ENCODE measurements at regions not wholly inside any gene's neighbourhood (a gene's known extent, or its start where the extent isn't known, plus 50 kb on each side); places are given as distances from the start of the nearest gene placed in this dataset.

DNA sequence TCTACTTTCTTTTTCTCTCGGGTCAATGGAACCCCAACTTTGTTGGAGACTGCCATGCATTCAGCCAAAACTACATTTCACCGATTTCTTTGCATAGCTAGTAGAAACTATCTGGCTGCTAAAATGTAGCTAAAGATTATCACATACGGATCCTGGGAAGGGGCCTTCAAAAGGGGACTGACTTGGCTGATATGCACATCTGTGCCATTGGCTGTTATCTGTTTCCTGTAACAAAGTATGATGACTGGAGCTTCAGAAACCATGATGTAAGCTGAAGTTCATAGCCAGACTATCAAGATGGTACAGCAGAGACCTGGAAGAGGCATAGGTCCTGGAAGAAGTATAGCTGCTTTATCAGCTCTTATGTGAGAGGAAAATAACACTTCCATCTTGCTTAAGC, 179.1 kb downstream of the NSUN3 start:
- peaks cover 6% of the 10 kb centered on the region for H3K9me3 Mint-ChIP-seq
- H3K4me1 Mint-ChIP-seq = no peaks in the 10 kb centered on the region
- no peak for DNase-seq (ENCODE audit: low spot score in 2 of 2)

DNA sequence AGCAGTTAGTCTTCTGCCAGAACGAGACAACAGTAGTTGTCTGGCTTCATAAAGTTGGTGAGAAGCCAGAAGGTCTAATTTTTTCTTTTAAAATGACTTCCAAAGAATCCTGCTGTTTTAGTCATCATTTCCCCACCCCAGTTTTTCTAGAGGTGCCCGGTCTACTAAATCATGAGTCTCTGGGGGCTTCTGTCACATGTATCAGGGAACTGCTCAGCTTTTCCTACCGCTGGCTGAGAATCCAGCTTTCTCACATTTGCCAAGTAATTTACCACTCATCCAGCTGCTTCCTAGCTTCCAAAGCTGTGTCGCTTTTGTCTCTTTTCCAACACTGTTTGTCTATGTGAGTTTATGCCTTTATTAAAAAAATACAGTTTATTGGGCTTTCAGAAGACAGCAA, 183.3 kb downstream of the NSUN3 start:
- DNase-seq (ENCODE audit: low spot score in 2 of 2) (no peak), ATAC-seq (ENCODE audit: low read depth) (no peak)
- Mint-ChIP-seq H3K4me3 (no peak overlapping the region), H3K9me3 (no peaks in the 10 kb centered on the region), H3K27me3 (peaks cover 4% of the 10 kb centered on the region), H3K4me1 (no peaks in the 10 kb centered on the region), H3K36me3 (no peaks in the 10 kb centered on the region), H3K27ac (no peak overlapping the region)

More for the DNA sequence above, 179.1 kb downstream of the NSUN3 start:
- Mint-ChIP-seq H3K27me3 (peaks cover 1% of the 10 kb centered on the region), H3K36me3 (no peaks in the 10 kb centered on the region), H3K4me3 (no peak overlapping the region), H3K27ac (no peak overlapping the region)
- no peak for ATAC-seq (ENCODE audit: low read depth)

DNA sequence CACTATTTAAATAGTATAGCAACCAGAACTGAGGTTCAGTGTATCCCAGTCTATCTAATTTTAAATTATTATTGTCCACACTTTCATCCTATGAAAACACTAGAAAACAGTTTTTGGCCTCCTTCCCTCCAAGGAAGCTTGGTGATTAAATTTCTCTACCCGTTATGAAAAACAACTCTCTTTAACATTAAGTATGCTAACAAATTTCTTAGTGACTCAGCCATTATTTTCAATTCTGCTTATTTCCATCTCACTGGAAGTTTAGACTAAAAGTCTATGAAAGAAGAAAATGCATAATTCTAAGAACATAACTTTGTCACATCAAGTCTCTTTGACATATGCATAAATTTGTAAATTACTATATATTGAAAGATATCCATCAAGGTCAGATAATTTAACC, 185.2 kb downstream of the NSUN3 start:
- no peak for DNase-seq (ENCODE audit: low spot score in 2 of 2)
- H3K36me3 Mint-ChIP-seq = no peaks in the 10 kb centered on the region
- H3K9me3 Mint-ChIP-seq = no peaks in the 10 kb centered on the region
- no peak overlapping the region for H3K4me3 Mint-ChIP-seq
- H3K4me1 Mint-ChIP-seq = no peaks in the 10 kb centered on the region
- no peak for ATAC-seq (ENCODE audit: low read depth)
- H3K27me3 Mint-ChIP-seq = peaks cover 4% of the 10 kb centered on the region
- H3K27ac Mint-ChIP-seq = no peak overlapping the region

DNA sequence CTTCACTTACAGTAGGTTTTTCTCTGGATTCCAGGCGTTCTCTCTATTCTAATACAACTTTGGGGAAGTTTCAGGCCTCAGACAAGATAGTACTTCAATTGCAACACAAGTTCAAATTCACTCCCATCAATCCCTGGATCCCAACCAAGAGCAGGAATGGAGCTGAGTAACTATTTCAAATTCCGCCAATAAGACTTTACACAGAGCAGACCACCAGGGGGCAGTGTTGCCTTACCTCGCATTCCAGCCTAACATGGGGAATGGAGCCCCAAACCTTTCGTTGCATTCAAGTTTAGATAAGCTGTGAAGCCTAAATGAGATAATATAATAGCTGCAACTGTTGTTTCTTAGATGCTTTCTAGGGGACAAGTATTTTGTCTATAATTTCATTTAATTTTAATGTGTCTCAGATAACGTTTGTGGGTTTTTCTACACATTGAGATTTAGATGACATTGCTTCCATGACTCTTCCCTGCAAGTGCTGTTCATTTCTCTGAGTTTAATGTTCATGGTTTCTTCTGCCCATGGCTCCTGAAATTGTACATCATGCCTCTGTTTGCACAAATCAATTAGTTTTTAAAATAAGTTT, 186.7 kb downstream of the NSUN3 start:
- H3K4me1 Mint-ChIP-seq = no peaks in the 10 kb centered on the region
- DNase-seq (ENCODE audit: low spot score in 2 of 2) (peak; percentile 40 to 42), ATAC-seq (ENCODE audit: low read depth) (no peak)
- no peak overlapping the region for H3K27ac Mint-ChIP-seq
- no peak overlapping the region for H3K4me3 Mint-ChIP-seq
- H3K27me3 Mint-ChIP-seq = peaks cover 5% of the 10 kb centered on the region
- H3K9me3 Mint-ChIP-seq = no peaks in the 10 kb centered on the region
- no peaks in the 10 kb centered on the region for H3K36me3 Mint-ChIP-seq

DNA sequence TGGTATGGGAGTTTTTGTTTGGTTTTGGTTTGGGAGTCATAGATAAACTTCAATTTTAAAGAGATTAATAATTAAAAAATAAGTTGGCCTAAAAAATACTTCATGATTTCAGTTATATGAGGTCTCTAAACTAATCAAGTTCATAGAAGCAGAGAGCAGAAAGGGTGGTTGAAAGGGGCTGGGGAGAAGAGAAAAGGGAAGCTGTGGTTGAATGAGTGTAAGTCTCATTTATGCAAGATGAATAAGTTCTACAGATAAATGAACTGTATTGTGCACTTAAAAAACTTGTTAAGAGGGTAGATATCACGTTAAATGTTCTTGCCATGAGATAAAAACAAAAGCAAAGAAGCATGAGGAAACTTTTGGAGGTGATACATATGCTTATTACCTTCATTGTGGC, 188.7 kb downstream of the NSUN3 start:
- Mint-ChIP-seq H3K27me3 (peaks cover 4% of the 10 kb centered on the region), H3K4me1 (no peaks in the 10 kb centered on the region), H3K27ac (no peak overlapping the region), H3K36me3 (no peaks in the 10 kb centered on the region), H3K4me3 (no peak overlapping the region), H3K9me3 (no peaks in the 10 kb centered on the region)
- no peak for DNase-seq (ENCODE audit: low spot score in 2 of 2)
- no peak for ATAC-seq (ENCODE audit: low read depth)

DNA sequence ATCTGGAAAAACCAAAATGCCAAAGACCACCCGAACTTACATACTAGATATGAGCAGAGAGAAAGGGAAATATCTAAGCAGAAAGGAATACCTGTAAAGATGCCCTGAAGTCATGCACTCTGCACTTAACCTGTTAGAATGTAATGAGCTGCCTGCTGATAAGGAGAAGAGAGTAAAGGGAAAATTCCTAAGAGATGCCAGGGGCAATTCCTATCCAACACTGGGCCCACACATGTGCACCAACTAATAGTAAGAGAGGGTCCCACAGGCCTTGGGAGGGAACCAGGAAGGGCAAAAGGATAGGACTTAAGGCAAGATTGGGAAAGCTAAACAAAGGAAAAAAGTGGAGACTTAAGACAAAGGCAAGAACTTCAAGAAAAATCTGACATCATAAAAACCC, 189.5 kb downstream of the NSUN3 start:
- no peak for ATAC-seq (ENCODE audit: low read depth)
- no peak overlapping the region for H3K4me3 Mint-ChIP-seq
- no peaks in the 10 kb centered on the region for H3K9me3 Mint-ChIP-seq
- no peaks in the 10 kb centered on the region for H3K4me1 Mint-ChIP-seq
- peaks cover 4% of the 10 kb centered on the region for H3K27me3 Mint-ChIP-seq
- DNase-seq (ENCODE audit: low spot score in 2 of 2) = no peak
- no peaks in the 10 kb centered on the region for H3K36me3 Mint-ChIP-seq
- H3K27ac Mint-ChIP-seq = no peak overlapping the region

DNA sequence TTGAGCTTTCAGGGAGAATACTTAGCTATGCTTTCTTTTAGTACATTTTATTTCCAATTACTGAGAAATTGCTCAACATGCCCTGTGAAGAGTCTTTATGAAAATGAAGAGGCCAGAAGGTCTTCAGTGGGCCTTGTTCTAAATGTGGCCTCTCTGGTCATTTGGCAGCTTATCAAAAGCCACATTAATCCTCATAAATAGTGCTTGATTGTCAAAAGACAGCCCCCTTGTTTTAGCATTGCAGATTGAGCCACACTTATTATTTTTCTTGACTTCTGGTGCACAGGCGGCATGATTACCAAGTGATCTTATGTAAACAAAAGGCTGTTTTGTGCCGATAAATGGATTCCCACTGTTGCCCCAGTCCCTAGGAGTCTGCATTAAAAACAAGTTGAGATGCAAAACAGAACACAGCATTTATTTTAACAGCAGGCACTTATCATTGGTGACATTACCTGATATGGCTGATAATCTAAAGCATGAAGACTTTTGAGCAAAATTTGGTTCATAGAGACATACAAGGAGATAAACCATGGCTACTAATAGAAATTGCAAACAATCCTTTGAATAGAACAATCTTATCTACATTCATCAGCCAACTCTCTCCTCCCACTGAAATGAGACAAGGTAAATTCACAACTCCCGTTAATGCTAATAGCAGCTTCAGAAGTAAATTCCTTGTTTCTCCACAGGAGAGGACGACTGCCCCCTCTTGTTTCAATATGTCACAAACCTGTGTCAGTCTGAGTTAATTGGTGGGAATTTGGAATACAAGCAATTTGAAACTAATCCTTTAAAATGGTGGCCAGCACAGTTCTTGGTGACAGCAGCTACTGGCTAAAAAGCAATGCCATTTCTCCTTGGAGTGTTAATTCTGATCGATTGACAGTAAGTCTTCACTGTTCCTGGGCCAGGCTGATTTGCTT, 194.3 kb downstream of the NSUN3 start:
- H3K4me3 Mint-ChIP-seq = no peak overlapping the region
- H3K9me3 Mint-ChIP-seq = peaks cover 1% of the 10 kb centered on the region
- no peaks in the 10 kb centered on the region for H3K4me1 Mint-ChIP-seq
- peaks cover 7% of the 10 kb centered on the region for H3K27me3 Mint-ChIP-seq
- no peak overlapping the region for H3K27ac Mint-ChIP-seq
- DNase-seq (ENCODE audit: low spot score in 2 of 2) = no peak
- no peak for ATAC-seq (ENCODE audit: low read depth)
- no peaks in the 10 kb centered on the region for H3K36me3 Mint-ChIP-seq

DNA sequence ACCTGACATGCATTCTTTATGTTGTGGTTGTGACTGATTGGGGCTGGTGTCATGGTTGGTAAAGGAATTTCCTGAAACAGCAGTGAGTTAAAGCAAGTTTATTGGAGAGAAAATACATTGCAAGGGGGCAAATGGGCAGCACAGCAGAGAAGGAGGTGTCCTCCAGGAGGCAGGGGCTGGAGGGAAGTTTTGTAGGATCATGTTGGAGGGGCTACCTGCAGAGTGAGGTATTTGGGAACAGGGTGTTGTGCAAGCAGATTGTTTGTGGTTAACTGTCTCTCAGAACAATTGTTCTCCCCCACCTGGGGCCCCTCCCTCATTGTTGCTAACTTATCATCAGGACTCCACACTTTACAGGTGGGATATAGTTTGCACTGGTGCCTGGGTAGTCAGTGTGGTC, 196.0 kb downstream of the NSUN3 start:
- Mint-ChIP-seq H3K9me3 (peaks cover 1% of the 10 kb centered on the region), H3K36me3 (no peaks in the 10 kb centered on the region), H3K27ac (no peak overlapping the region), H3K4me3 (no peak overlapping the region), H3K4me1 (no peaks in the 10 kb centered on the region), H3K27me3 (peaks cover 5% of the 10 kb centered on the region)
- ATAC-seq (ENCODE audit: low read depth) (no peak), DNase-seq (ENCODE audit: low spot score in 2 of 2) (no peak)

DNA sequence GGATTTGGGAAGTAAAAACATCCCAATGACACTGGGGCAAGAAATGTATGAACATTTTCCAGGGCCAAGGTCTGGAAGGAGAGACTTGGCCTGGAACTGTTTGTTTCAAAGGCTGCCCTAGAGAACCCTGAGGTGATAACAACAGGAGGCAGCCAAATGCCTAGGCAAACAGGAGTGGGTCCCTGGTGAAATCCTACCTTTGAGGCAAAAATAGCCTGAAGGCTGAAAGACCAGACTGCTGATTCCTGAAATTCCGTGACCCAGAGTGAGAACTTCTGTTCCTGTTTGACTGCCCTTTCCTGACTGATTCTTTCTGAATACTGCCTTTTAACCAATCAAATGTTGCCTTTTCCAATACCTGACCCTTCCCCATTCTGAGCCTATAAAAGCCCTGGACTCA, 196.4 kb downstream of the NSUN3 start:
- Mint-ChIP-seq H3K9me3 (peaks cover 1% of the 10 kb centered on the region), H3K27me3 (peaks cover 5% of the 10 kb centered on the region), H3K27ac (no peak overlapping the region), H3K36me3 (no peaks in the 10 kb centered on the region), H3K4me3 (no peak overlapping the region), H3K4me1 (no peaks in the 10 kb centered on the region)
- DNase-seq (ENCODE audit: low spot score in 2 of 2) = no peak
- ATAC-seq (ENCODE audit: low read depth) = no peak

DNA sequence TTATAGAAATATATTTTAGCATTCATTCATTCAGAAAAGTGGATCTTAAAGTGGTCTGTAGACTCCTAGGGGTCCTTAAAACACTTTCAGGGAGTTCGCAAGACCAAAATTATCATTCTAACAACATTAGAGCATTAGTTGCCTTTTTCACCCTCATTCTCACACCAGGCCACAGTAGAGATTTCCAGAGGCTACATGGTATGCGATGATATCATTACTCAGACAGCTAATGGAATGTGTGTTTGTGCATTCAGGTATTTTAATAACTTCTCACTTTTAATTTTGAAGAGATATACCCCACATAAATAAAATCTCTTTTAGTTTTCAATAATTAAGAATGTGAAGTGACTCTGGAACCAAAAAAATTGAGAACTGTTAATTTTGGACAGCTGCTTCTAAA, 206.9 kb downstream of the NSUN3 start:
- Mint-ChIP-seq H3K4me1 (no peaks in the 10 kb centered on the region), H3K27me3 (no peaks in the 10 kb centered on the region), H3K27ac (no peak overlapping the region), H3K36me3 (no peaks in the 10 kb centered on the region), H3K4me3 (no peak overlapping the region), H3K9me3 (peaks cover 3% of the 10 kb centered on the region)
- ATAC-seq (ENCODE audit: low read depth) (no peak), DNase-seq (ENCODE audit: low spot score in 2 of 2) (no peak)

DNA sequence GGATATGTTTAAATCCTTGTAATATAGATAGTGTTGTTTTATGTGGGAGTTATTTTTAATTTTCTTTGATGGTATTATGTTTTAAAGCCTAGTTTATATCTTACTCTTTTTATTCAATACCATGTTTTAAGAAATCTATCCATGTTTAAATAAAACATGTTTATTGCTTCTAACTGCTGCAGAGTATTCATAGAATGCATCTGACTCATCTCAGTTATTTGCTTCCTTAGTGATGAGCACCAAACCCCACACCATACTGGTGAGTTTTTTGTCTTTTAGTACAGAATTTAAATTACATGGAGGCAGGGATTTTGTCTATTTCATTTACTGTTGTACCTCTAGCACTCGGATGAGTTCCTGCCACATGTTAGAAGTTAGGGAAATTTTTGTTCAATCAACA, 209.2 kb downstream of the NSUN3 start:
- ATAC-seq (ENCODE audit: low read depth) (no peak), DNase-seq (ENCODE audit: low spot score in 2 of 2) (no peak)
- Mint-ChIP-seq H3K36me3 (no peaks in the 10 kb centered on the region), H3K4me1 (no peaks in the 10 kb centered on the region), H3K27me3 (no peaks in the 10 kb centered on the region), H3K27ac (no peak overlapping the region), H3K9me3 (peaks cover 4% of the 10 kb centered on the region), H3K4me3 (no peak overlapping the region)

DNA sequence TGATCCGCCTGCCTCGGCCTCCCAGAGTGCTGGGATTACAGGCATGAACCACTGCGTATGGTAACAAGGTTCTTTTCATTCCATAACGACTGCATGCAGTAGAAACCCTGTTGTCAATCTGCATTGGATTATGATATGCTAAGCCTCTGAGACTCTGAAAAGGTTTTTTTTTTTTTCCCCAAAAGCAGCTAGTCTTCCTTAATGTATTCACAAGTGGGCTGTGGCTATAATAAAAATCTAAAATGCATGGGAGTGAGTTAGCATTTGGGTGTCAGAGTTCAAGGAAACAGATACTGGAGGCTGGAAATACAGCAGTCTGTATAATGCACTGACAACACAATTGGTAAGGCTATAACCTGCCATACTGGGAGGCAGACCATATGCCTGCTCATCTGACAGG, 218.1 kb downstream of the NSUN3 start:
- no peak for DNase-seq (ENCODE audit: low spot score in 2 of 2)
- ATAC-seq (ENCODE audit: low read depth) = no peak
- H3K27ac Mint-ChIP-seq = no peak overlapping the region
- no peaks in the 10 kb centered on the region for H3K36me3 Mint-ChIP-seq
- H3K4me1 Mint-ChIP-seq = no peaks in the 10 kb centered on the region
- H3K4me3 Mint-ChIP-seq = no peak overlapping the region
- no peaks in the 10 kb centered on the region for H3K9me3 Mint-ChIP-seq
- H3K27me3 Mint-ChIP-seq = no peaks in the 10 kb centered on the region

DNA sequence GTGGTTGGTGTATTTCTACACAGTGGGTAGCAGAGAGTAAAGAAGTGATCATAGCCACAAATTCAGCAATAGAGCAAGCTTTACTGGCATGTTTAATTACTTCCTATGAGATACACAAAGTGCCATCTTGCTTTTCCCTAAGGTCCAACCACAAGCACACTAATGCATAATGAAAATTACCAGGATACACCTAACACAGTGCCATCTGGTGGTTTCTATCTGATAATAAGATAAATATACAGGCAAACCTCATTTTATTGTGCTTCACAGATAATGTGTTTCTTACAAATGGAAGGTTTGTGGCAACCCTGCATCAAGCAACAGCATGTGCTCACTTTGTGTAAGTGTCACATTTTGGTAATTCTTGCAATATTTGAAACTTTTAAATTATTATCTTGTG, 223.0 kb downstream of the NSUN3 start:
- no peak for ATAC-seq (ENCODE audit: low read depth)
- H3K27ac Mint-ChIP-seq = no peak overlapping the region
- H3K36me3 Mint-ChIP-seq = no peaks in the 10 kb centered on the region
- no peaks in the 10 kb centered on the region for H3K27me3 Mint-ChIP-seq
- no peaks in the 10 kb centered on the region for H3K4me1 Mint-ChIP-seq
- no peak for DNase-seq (ENCODE audit: low spot score in 2 of 2)
- no peak overlapping the region for H3K4me3 Mint-ChIP-seq
- no peaks in the 10 kb centered on the region for H3K9me3 Mint-ChIP-seq

DNA sequence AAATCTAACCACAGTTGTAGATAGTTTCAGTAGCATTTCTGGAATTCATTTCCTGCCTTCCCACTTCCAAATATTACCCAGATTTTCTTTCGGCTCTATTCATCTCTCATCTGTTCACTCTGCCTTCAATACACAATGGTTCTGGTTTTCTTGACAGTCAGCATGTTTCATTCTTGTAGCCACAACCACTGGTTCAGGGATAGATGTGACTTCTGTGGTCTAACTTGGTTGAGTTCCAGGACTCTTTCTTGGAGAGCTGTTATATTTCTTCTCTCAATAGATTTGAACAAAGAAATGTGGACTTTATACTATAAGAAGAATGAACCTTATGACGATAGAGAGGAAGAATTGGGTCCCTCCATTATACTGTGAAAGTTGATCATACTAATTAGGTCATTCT, 228.8 kb downstream of the NSUN3 start:
- ATAC-seq (ENCODE audit: low read depth) = no peak
- H3K9me3 Mint-ChIP-seq = peaks cover 2% of the 10 kb centered on the region
- peaks cover 1% of the 10 kb centered on the region for H3K27me3 Mint-ChIP-seq
- DNase-seq (ENCODE audit: low spot score in 2 of 2) = no peak
- no peaks in the 10 kb centered on the region for H3K36me3 Mint-ChIP-seq
- H3K4me1 Mint-ChIP-seq = no peaks in the 10 kb centered on the region
- no peak overlapping the region for H3K27ac Mint-ChIP-seq
- H3K4me3 Mint-ChIP-seq = no peak overlapping the region

DNA sequence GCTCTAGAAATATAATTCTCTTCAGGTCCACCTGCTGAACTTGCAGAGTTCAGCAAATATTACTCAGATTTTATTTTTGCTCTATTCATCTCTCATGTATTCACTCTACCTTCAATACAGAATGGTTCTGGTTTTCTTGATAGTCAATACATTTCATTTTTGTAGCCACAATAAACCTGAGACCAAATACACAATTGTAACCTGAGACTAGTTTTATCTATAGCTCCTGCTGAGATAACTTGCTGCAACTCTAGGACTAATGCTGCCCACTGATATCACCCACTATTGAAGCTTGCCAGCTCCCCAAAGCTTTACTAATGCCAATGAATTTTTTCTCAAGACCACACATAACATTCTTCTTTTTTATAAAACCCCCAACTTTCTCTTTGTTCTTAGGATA, 229.3 kb downstream of the NSUN3 start:
- no peak overlapping the region for H3K4me3 Mint-ChIP-seq
- H3K4me1 Mint-ChIP-seq = no peaks in the 10 kb centered on the region
- peaks cover 1% of the 10 kb centered on the region for H3K27me3 Mint-ChIP-seq
- no peaks in the 10 kb centered on the region for H3K36me3 Mint-ChIP-seq
- DNase-seq (ENCODE audit: low spot score in 2 of 2) (no peak), ATAC-seq (ENCODE audit: low read depth) (no peak)
- no peak overlapping the region for H3K27ac Mint-ChIP-seq
- H3K9me3 Mint-ChIP-seq = peaks cover 3% of the 10 kb centered on the region
